Panc1 (cell line): ENCODE measurements at regions not wholly inside any gene's neighbourhood (a gene's known extent, or its start where the extent isn't known, plus 50 kb on each side); places are given as distances from the start of the nearest gene placed in this dataset.

Experiments used
- ATAC-seq: fragments of 200-7000 bp; cut with Tn5 transposase; 2 replicates; pipeline ENCODE4 v1.9.1; 2020; ENCODE audit warnings: mild to moderate bottlenecking, moderate library complexity
- BruUV-seq: library from RNA; stranded (reverse); fragments of 400-500 nt; replicated peaks from 2 replicates; lab custom pipeline; 2021; lab: Mats Ljungman, UMichigan
- CTCF ChIA-PET: fragments of 300-600 bp; sonication (Branson Sonifier 250); formaldehyde crosslinking; loops from one replicate; lab custom pipeline; 2022; ENCODE audit warnings: antibody characterized with exemption; lab: Charles Lee
- POLR2A ChIA-PET: fragments of 300-600 bp; sonication (Branson Sonifier 250); formaldehyde crosslinking; loops from one replicate; lab custom pipeline; 2022; ENCODE audit warnings: antibody characterized with exemption; lab: Charles Lee
- DNase-seq: peaks from one replicate; pipeline ENCODE4 v3.0.0-alpha.2; 2010; ENCODE audit warnings: low read depth, low spot score
- H3K27ac ChIP-seq: 2 replicates; pipeline ENCODE4 v1.5.1; 2011; ENCODE audit warnings: mild to moderate bottlenecking, low read length, inconsistent platforms
- H3K27me3 ChIP-seq: fragments of 200-500 bp; sonication (Bioruptor generic); 2 replicates; pipeline ENCODE4 v1.6.0; 2014; ENCODE audit warnings: low read length, inconsistent platforms; ENCODE audit not compliant: control insufficient read depth, insufficient read depth
- H3K36me3 ChIP-seq: fragments of 200-500 bp; sonication (Bioruptor generic); 2 replicates; pipeline ENCODE4 v1.5.1; 2014; ENCODE audit warnings: inconsistent platforms, mild to moderate bottlenecking, low read length, moderate library complexity; ENCODE audit not compliant: control insufficient read depth, insufficient read depth
- H3K4me1 ChIP-seq: 2 replicates; pipeline ENCODE4 v1.5.1; 2011; ENCODE audit warnings: inconsistent platforms, mild to moderate bottlenecking, low read length, moderate library complexity; ENCODE audit not compliant: control insufficient read depth, insufficient read depth
- H3K4me3 ChIP-seq, 2 experiments: 2 replicates each; pipeline ENCODE4 v1.5.1; 2011 to 2012; ENCODE audit warnings: low read depth in 2 of 2, low read length in 2 of 2, mild to moderate bottlenecking in 2 of 2, inconsistent platforms in 1 of 2, moderate library complexity in 1 of 2
- H3K9me3 ChIP-seq: fragments of 200-500 bp; sonication (Bioruptor generic); 2 replicates; pipeline ENCODE4 v1.5.1; 2014; ENCODE audit warnings: low read depth, mild to moderate bottlenecking, inconsistent platforms, low read length, moderate library complexity; ENCODE audit not compliant: control insufficient read depth, insufficient read depth
- POLR2AphosphoS5 ChIP-seq: IDR thresholded peaks from 2 replicates; pipeline ENCODE4 v1.6.1; 2012; ENCODE audit warnings: mild to moderate bottlenecking, low read depth, low read length, moderate library complexity
- SIN3A ChIP-seq: IDR thresholded peaks from 2 replicates; pipeline ENCODE4 v1.6.1; 2012; ENCODE audit warnings: low read depth, mild to moderate bottlenecking, low read length, moderate library complexity, borderline replicate concordance; ENCODE audit not compliant: insufficient read depth
- TCF7L2 ChIP-seq: IDR thresholded peaks from 2 replicates; pipeline ENCODE4 v1.6.1; 2011; ENCODE audit warnings: mild to moderate bottlenecking, low read depth, low read length, inconsistent platforms
- in situ Hi-C: cut with HindIII; loops from 2 replicates; pipeline ENCODE4 v1.10.0; 2016; ENCODE audit warnings: low sequenced_read_pairs, low pct_unique_long_range_greater_than_20kb
- intact Hi-C: fragments of 100-400 bp; cut with micrococcal nuclease; formaldehyde crosslinking; loops from one replicate; pipeline ENCODE4 v1.10.0; 2022; ENCODE audit not compliant: unreplicated experiment
- TF ChIP-seq, protein P1 (sequence below), 2 experiments: IDR thresholded peaks; 2 replicates each; pipeline ENCODE4 v1.6.1; 2011 to 2012; ENCODE audit warnings: low read depth in 2 of 2, control low read depth in 1 of 2, low read length in 1 of 2, mild to moderate bottlenecking in 1 of 2, moderate library complexity in 1 of 2; ENCODE audit not compliant: insufficient read depth in 1 of 2
- TF ChIP-seq, protein P2 (sequence below): fragments of 450-650 bp; IDR thresholded peaks from 2 replicates; pipeline ENCODE4 v1.5.1; 2017; ENCODE audit warnings: mild to moderate bottlenecking

DNA sequence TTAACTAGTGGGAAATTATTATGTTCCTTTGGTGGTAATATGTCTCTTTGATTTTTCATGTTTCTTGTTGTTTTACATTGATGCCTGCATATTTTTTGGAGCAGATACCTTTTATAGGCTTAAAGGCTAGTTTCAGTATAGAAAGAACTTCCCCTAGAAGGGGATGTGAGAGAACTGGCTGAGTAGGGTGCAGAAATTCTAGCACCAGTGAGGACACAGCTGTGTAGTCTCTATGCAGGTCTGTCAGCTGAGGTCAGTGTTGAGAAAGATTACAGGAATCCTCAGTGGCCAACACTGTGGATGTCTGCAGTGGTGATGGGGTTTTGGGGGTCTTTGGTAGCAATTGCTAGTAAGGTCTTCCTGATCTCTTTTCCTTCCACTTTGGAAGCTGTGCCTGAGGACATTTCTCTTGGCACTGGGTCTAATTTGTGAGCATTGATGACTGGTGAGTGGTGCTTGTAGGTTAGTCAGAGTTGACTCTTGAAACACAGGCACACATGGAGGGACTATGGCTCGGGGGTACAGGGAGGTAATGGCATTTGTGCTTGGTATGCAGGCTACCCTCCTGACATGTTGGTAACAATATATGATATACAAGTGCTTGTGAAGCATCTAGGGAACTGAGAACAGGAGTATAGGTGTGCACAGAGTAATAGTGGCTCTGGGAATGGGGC lies 221.4 kb downstream of the SPATA31D1 start:
- POLR2A ChIA-PET, result no interaction called here
- TF ChIP-seq POLR2AphosphoS5 (no peak), TCF7L2 (no peak), SIN3A (no peak)
- TF ChIP-seq, protein P1, sequence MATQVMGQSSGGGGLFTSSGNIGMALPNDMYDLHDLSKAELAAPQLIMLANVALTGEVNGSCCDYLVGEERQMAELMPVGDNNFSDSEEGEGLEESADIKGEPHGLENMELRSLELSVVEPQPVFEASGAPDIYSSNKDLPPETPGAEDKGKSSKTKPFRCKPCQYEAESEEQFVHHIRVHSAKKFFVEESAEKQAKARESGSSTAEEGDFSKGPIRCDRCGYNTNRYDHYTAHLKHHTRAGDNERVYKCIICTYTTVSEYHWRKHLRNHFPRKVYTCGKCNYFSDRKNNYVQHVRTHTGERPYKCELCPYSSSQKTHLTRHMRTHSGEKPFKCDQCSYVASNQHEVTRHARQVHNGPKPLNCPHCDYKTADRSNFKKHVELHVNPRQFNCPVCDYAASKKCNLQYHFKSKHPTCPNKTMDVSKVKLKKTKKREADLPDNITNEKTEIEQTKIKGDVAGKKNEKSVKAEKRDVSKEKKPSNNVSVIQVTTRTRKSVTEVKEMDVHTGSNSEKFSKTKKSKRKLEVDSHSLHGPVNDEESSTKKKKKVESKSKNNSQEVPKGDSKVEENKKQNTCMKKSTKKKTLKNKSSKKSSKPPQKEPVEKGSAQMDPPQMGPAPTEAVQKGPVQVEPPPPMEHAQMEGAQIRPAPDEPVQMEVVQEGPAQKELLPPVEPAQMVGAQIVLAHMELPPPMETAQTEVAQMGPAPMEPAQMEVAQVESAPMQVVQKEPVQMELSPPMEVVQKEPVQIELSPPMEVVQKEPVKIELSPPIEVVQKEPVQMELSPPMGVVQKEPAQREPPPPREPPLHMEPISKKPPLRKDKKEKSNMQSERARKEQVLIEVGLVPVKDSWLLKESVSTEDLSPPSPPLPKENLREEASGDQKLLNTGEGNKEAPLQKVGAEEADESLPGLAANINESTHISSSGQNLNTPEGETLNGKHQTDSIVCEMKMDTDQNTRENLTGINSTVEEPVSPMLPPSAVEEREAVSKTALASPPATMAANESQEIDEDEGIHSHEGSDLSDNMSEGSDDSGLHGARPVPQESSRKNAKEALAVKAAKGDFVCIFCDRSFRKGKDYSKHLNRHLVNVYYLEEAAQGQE (IDR thresholded peaks at IDR 0.05; ENCODE audit: insufficient read depth in 1 of 2, low read depth in 2 of 2, low read length in 1 of 2), result no peak
- TF ChIP-seq, protein P2, sequence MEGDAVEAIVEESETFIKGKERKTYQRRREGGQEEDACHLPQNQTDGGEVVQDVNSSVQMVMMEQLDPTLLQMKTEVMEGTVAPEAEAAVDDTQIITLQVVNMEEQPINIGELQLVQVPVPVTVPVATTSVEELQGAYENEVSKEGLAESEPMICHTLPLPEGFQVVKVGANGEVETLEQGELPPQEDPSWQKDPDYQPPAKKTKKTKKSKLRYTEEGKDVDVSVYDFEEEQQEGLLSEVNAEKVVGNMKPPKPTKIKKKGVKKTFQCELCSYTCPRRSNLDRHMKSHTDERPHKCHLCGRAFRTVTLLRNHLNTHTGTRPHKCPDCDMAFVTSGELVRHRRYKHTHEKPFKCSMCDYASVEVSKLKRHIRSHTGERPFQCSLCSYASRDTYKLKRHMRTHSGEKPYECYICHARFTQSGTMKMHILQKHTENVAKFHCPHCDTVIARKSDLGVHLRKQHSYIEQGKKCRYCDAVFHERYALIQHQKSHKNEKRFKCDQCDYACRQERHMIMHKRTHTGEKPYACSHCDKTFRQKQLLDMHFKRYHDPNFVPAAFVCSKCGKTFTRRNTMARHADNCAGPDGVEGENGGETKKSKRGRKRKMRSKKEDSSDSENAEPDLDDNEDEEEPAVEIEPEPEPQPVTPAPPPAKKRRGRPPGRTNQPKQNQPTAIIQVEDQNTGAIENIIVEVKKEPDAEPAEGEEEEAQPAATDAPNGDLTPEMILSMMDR, result no peak
- no TSS peak for BruUV-seq
- ATAC-seq, result no peak
- no peaks in the 10 kb centered on the region for H3K36me3 ChIP-seq
- intact Hi-C loops, result no loop called here
- CTCF ChIA-PET, result no interaction called here
- H3K27me3 ChIP-seq, result no peaks in the 10 kb centered on the region
- no peaks in the 10 kb centered on the region for H3K9me3 ChIP-seq
- no peak overlapping the region for H3K27ac ChIP-seq
- in situ Hi-C loops, result no loop called here
- DNase-seq, result no peak
- no peak overlapping the region for H3K4me3 ChIP-seq
- H3K4me1 ChIP-seq, result no peaks in the 10 kb centered on the region

- Histone ChIP-seq H3K27me3 (no peaks in the 10 kb centered on the region), H3K27ac (no peak overlapping the region), H3K4me3 (no peak overlapping the region), H3K36me3 (no peaks in the 10 kb centered on the region), H3K4me1 (no peaks in the 10 kb centered on the region), H3K9me3 (no peaks in the 10 kb centered on the region)
- BruUV-seq, result no TSS peak
- in situ Hi-C loops, result no loop called here
- ATAC-seq, result no peak
- ChIA-PET CTCF (no interaction called here), POLR2A (no interaction called here)
- DNase-seq, result no peak
- intact Hi-C loops, result no loop called here
- TF ChIP-seq TCF7L2, result no peak
- no peak for TF ChIP-seq POLR2AphosphoS5
- TF ChIP-seq, protein P2, result no peak
- TF ChIP-seq, protein P1 (IDR thresholded peaks at IDR 0.05; ENCODE audit: insufficient read depth in 1 of 2, low read depth in 2 of 2, low read length in 1 of 2), result no peak
- TF ChIP-seq SIN3A, result no peak
These were observed 224.3 kb downstream of the SPATA31D1 start for GRCh38 chr9:82212885-82213284.
